ENCODE measurements at regions not wholly inside any gene's neighbourhood (a gene's known extent, or its start where the extent isn't known, plus 50 kb on each side); places are given as distances from the start of the nearest gene placed in this dataset.

- TF ChIP-seq, protein P1, sequence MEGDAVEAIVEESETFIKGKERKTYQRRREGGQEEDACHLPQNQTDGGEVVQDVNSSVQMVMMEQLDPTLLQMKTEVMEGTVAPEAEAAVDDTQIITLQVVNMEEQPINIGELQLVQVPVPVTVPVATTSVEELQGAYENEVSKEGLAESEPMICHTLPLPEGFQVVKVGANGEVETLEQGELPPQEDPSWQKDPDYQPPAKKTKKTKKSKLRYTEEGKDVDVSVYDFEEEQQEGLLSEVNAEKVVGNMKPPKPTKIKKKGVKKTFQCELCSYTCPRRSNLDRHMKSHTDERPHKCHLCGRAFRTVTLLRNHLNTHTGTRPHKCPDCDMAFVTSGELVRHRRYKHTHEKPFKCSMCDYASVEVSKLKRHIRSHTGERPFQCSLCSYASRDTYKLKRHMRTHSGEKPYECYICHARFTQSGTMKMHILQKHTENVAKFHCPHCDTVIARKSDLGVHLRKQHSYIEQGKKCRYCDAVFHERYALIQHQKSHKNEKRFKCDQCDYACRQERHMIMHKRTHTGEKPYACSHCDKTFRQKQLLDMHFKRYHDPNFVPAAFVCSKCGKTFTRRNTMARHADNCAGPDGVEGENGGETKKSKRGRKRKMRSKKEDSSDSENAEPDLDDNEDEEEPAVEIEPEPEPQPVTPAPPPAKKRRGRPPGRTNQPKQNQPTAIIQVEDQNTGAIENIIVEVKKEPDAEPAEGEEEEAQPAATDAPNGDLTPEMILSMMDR (conservative IDR thresholded peaks at IDR 0.05; ENCODE audit: low read length): no peak
- no peak for TF ChIP-seq EZH2phosphoT487 (IDR thresholded peaks at IDR 0.05; ENCODE audit: borderline replicate concordance, low read depth, low read length)
Measured at GRCh38 chr6:44559486-44560270, 172.2 kb downstream of the CDC5L start.
